AG04449 (cell line): ENCODE measurements at regions not wholly inside any gene's neighbourhood (a gene's known extent, or its start where the extent isn't known, plus 50 kb on each side); places are given as distances from the start of the nearest gene placed in this dataset.

ENCODE experiments used
- CTCF ChIA-PET: fragments of 350-600 bp; formaldehyde crosslinking; extraction: SDS; loops from one replicate; lab custom pipeline; 2021; ENCODE audit warnings: antibody characterized with exemption; lab: Yijun Ruan, JAX
- POLR2A ChIA-PET: fragments of 400-600, 350-600 bp; formaldehyde crosslinking; extraction: SDS; loops from one replicate; lab custom pipeline; 2020; ENCODE audit warnings: antibody characterized with exemption, inconsistent platforms; lab: Yijun Ruan, JAX
- DNase-seq: peaks from one replicate; pipeline ENCODE4 v3.0.0-alpha.2; 2010; ENCODE audit warnings: low read depth, low spot score
- H3K4me3 ChIP-seq: 2 replicates; pipeline ENCODE4 v1.5.1; 2011; ENCODE audit warnings: low read depth, mild to moderate bottlenecking, control low read depth, low read length
- CTCF ChIP-seq: IDR thresholded peaks from one replicate; pipeline ENCODE4 v1.5.1; 2011; ENCODE audit warnings: mild to moderate bottlenecking, moderate library complexity, low read length, control low read depth, inconsistent platforms; ENCODE audit not compliant: insufficient read depth; ENCODE audit errors: missing control alignments

GRCh38 chr1:30633294-30633693 is 90.1 kb downstream of the MATN1 start:
- no peak for DNase-seq
- CTCF ChIA-PET, result no interaction called here
- TF ChIP-seq CTCF, result no peak
- H3K4me3 ChIP-seq, result no peak overlapping the region
- POLR2A ChIA-PET, result no interaction called here

GRCh38 chr1:30632481-30632880 is 90.9 kb downstream of the MATN1 start:
- H3K4me3 ChIP-seq, result no peak overlapping the region
- TF ChIP-seq CTCF, result no peak

GRCh38 chr1:30631700-30632099 is 91.7 kb downstream of the MATN1 start:
- ChIA-PET POLR2A (no interaction called here), CTCF (no interaction called here)
- no peak for DNase-seq
- no peak overlapping the region for H3K4me3 ChIP-seq
- no peak for TF ChIP-seq CTCF

More at GRCh38 chr1:30632481-30632880, 90.9 kb downstream of the MATN1 start:
- ChIA-PET CTCF (no interaction called here), POLR2A (no interaction called here)
- DNase-seq, result no peak

- no peak for DNase-seq
- no peak overlapping the region for H3K4me3 ChIP-seq
- TF ChIP-seq CTCF, result no peak
- CTCF ChIA-PET, result interaction anchor here (1.4 kb wide), 1 partner anchor 249 kb away, joined by 3 read pairs; no protein-coding TSS in a partner anchor
- POLR2A ChIA-PET, result no interaction called here
Measured at GRCh38 chr1:30629501-30629900, 93.9 kb downstream of the MATN1 start.

- no peak for DNase-seq
- ChIA-PET POLR2A (no interaction called here), CTCF (no interaction called here)
- no peak overlapping the region for H3K4me3 ChIP-seq
- no peak for TF ChIP-seq CTCF
Measured at GRCh38 chr1:30627994-30628393, 95.4 kb downstream of the MATN1 start.

GRCh38 chr1:30627206-30627605 is 96.2 kb downstream of the MATN1 start:
- TF ChIP-seq CTCF, result no peak
- CTCF ChIA-PET, result no interaction called here
- DNase-seq, result no peak
- POLR2A ChIA-PET, result no interaction called here
- H3K4me3 ChIP-seq, result no peak overlapping the region
